Right atrium auricular region (tissue), 2 donors: ENCODE measurements at regions not wholly inside any gene's neighbourhood (a gene's known extent, or its start where the extent isn't known, plus 50 kb on each side); places are given as distances from the start of the nearest gene placed in this dataset.

ENCODE experiments used
- DNase-seq: peaks from one replicate; pipeline ENCODE4 v3.0.0-alpha.2; 2019; ENCODE audit warnings: low spot score
- H3K27ac ChIP-seq, 2 donors: fragments of 200-600 bp; sonication (generic); 1 replicate in 1 of 2; 2 replicates in 1 of 2; pipeline ENCODE4 v1.5.1; 2016 to 2019
- H3K27me3 ChIP-seq, 2 donors: fragments of 200-600 bp; sonication (generic); one replicate each; pipeline versions ENCODE4 v1.5.1 to v1.6.0; 2017 to 2019
- H3K36me3 ChIP-seq: fragments of 200-600 bp; sonication (generic); one replicate; pipeline ENCODE4 v1.5.1; 2016
- H3K4me1 ChIP-seq, 2 donors: fragments of 200-600 bp; sonication (generic); one replicate each; pipeline versions ENCODE4 v1.5.1 to v1.6.0; 2017 to 2019
- H3K4me3 ChIP-seq, 2 donors: fragments of 200-600 bp; sonication (generic); 1 replicate in 1 of 2; 2 replicates in 1 of 2; pipeline ENCODE4 v1.5.1; 2017 to 2019; ENCODE audit warnings: mild to moderate bottlenecking in 1 of 2, moderate library complexity in 1 of 2
- H3K9me3 ChIP-seq, 2 donors: fragments of 200-600 bp; sonication (generic); one replicate each; pipeline ENCODE4 v1.5.1; 2019
- TF ChIP-seq, protein P1 (sequence below), 2 donors: fragments of 200-600 bp; sonication (generic); IDR thresholded peaks; one replicate each; pipeline ENCODE4 v1.5.1; 2019; ENCODE audit warnings: antibody characterized with exemption in 2 of 2

DNA sequence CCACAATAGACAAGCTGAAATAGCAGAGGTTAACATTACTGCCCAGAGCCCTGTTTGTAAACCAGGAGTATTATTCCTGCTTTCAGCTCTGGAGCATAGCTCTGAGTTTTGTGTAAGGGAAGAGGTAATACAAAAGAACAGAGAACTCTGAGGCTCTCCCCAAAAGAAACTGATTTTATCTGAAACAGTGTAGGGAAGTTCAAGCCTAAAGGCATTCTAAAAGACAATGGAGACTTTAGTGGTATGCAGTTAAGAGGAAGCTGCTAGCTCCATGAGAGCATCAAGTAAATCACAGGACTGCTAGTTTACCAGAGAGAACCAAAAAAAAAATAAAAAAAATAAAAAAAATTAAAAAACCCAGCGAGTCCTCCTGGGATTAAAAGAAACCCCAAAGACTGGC is 146.6 kb upstream of the PCSK5 start:
- H3K4me3 ChIP-seq: no peak overlapping the region
- H3K36me3 ChIP-seq: no peaks in the 10 kb centered on the region
- H3K4me1 ChIP-seq: no peaks in the 10 kb centered on the region
- TF ChIP-seq, protein P1, sequence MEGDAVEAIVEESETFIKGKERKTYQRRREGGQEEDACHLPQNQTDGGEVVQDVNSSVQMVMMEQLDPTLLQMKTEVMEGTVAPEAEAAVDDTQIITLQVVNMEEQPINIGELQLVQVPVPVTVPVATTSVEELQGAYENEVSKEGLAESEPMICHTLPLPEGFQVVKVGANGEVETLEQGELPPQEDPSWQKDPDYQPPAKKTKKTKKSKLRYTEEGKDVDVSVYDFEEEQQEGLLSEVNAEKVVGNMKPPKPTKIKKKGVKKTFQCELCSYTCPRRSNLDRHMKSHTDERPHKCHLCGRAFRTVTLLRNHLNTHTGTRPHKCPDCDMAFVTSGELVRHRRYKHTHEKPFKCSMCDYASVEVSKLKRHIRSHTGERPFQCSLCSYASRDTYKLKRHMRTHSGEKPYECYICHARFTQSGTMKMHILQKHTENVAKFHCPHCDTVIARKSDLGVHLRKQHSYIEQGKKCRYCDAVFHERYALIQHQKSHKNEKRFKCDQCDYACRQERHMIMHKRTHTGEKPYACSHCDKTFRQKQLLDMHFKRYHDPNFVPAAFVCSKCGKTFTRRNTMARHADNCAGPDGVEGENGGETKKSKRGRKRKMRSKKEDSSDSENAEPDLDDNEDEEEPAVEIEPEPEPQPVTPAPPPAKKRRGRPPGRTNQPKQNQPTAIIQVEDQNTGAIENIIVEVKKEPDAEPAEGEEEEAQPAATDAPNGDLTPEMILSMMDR (IDR thresholded peaks at IDR 0.05): no peak
- no peak overlapping the region for H3K27ac ChIP-seq
- no peaks in the 10 kb centered on the region for H3K9me3 ChIP-seq
- no peaks in the 10 kb centered on the region for H3K27me3 ChIP-seq
- DNase-seq: no peak

DNA sequence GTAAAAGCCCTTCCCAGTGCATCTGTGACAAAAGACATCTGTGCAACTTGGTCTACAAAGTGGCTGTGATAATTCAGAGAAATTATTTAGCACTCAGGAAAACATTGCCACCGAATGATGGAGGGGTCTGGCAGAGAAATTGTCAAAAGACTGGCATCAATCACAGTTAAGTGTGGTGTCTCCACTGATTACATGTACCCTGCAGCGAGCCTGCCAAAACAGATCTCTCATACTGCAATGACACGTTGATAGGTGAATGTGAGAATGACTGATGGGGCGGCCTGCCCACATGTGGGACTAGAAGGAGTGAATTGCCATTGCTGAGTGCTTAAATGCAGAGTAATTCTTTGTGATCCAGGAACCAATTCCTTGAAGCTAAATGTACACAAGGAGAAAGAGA is 136.4 kb upstream of the PCSK5 start:
- TF ChIP-seq, protein P1 (IDR thresholded peaks at IDR 0.05): no peak
- H3K9me3 ChIP-seq: no peaks in the 10 kb centered on the region
- no peak overlapping the region for H3K4me3 ChIP-seq
- no peaks in the 10 kb centered on the region for H3K4me1 ChIP-seq
- H3K36me3 ChIP-seq: no peaks in the 10 kb centered on the region
- H3K27me3 ChIP-seq: no peaks in the 10 kb centered on the region
- no peak for DNase-seq
- no peak overlapping the region for H3K27ac ChIP-seq

- TF ChIP-seq, protein P1 (IDR thresholded peaks at IDR 0.05): no peak
- no peaks in the 10 kb centered on the region for H3K4me1 ChIP-seq
- no peak overlapping the region for H3K4me3 ChIP-seq
- H3K27ac ChIP-seq: no peak overlapping the region
- no peaks in the 10 kb centered on the region for H3K27me3 ChIP-seq
- no peaks in the 10 kb centered on the region for H3K36me3 ChIP-seq
- no peak for DNase-seq
- peaks cover 0 to 13% of the 10 kb centered on the region in 2 donors for H3K9me3 ChIP-seq
These were observed 115.3 kb upstream of the PCSK5 start for GRCh38 chr9:75775166-75775565.

GRCh38 chr9:75775966-75776691 is 114.3 kb upstream of the PCSK5 start:
- Histone ChIP-seq H3K36me3 (no peaks in the 10 kb centered on the region), H3K4me1 (no peaks in the 10 kb centered on the region), H3K27ac (no peak overlapping the region), H3K27me3 (no peaks in the 10 kb centered on the region), H3K4me3 (no peak overlapping the region), H3K9me3 (peaks cover 0 to 13% of the 10 kb centered on the region in 2 donors)
- TF ChIP-seq, protein P1 (IDR thresholded peaks at IDR 0.05): no peak
- DNase-seq: no peak

DNA sequence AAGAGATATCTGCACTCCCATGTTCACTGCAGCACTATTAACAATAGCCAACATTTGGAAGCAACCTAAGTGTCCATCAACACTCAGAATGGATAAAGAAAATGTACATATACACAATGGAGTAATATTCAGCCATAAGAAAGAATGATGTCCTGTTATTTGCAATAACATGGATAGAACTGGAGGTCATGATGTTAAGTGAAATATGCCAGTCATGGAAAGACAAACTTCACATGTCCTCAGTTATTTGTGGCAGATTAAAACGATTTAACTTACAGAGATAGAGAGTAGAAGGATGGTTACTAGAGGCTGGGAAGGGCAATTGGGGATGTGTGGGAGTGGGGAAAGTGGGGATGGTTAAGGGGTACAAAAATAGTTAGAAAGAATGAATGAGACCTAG is 110.3 kb upstream of the PCSK5 start:
- no peaks in the 10 kb centered on the region for H3K36me3 ChIP-seq
- H3K4me1 ChIP-seq: no peaks in the 10 kb centered on the region
- DNase-seq: no peak
- H3K4me3 ChIP-seq: no peak overlapping the region
- no peak overlapping the region for H3K27ac ChIP-seq
- H3K9me3 ChIP-seq: peaks cover 0 to 16% of the 10 kb centered on the region in 2 donors
- H3K27me3 ChIP-seq: no peaks in the 10 kb centered on the region
- TF ChIP-seq, protein P1 (IDR thresholded peaks at IDR 0.05): no peak
